CD8-positive, alpha-beta memory T cell (primary cell): ENCODE measurements at regions not wholly inside any gene's neighbourhood (a gene's known extent, or its start where the extent isn't known, plus 50 kb on each side); places are given as distances from the start of the nearest gene placed in this dataset.

Experiments
- CTCF ChIA-PET: fragments of 350-600 bp; sonication (Branson Sonifier 250); formaldehyde crosslinking; loops from one replicate; lab custom pipeline; 2021; ENCODE audit warnings: antibody characterized with exemption; lab: Charles Lee
- POLR2A ChIA-PET: fragments of 350-600 bp; sonication (Branson Sonifier 250); formaldehyde crosslinking; loops from one replicate; lab custom pipeline; 2021; ENCODE audit warnings: antibody characterized with exemption; lab: Charles Lee
- DNase-seq, 5 donors: peaks; one replicate each; pipeline versions ENCODE4 v3.0.0 to v3.0.0-alpha.2; 2020 to 2022; ENCODE audit warnings: mixed read lengths in 1 of 5
- H3K27ac ChIP-seq: one replicate; pipeline ENCODE4 v1.7.0; 2013; ENCODE audit warnings: low read depth, mild to moderate bottlenecking, low read length, moderate library complexity
- H3K27me3 ChIP-seq: 2 replicates; pipeline ENCODE4 v1.7.0; 2013; ENCODE audit warnings: low read length, mild to moderate bottlenecking; ENCODE audit not compliant: insufficient read depth, poor library complexity, severe bottlenecking
- H3K36me3 ChIP-seq: 2 replicates; pipeline ENCODE4 v1.7.0; 2013; ENCODE audit warnings: mild to moderate bottlenecking, low read length, moderate library complexity; ENCODE audit not compliant: insufficient read depth
- H3K4me1 ChIP-seq: 2 replicates; pipeline ENCODE4 v1.7.0; 2013; ENCODE audit warnings: mild to moderate bottlenecking, low read length, moderate library complexity; ENCODE audit not compliant: insufficient read depth
- H3K4me3 ChIP-seq: 2 replicates; pipeline ENCODE4 v1.7.0; 2013; ENCODE audit warnings: mild to moderate bottlenecking, low read length
- H3K9me3 ChIP-seq: 2 replicates; pipeline ENCODE4 v1.7.0; 2013; ENCODE audit warnings: mild to moderate bottlenecking, low read length
- H3K27ac Mint-ChIP-seq, 8 donors: one replicate each; pipeline ENCODE4 v1.8.0; 2020 to 2021; ENCODE audit warnings: mixed read lengths in 8 of 8, mild to moderate bottlenecking in 6 of 8, inconsistent platforms in 3 of 8, moderate library complexity in 3 of 8
- H3K27me3 Mint-ChIP-seq, 2 donors: one replicate each; pipeline ENCODE4 v1.8.0; 2020 to 2021; ENCODE audit warnings: mixed read lengths in 2 of 2, mild to moderate bottlenecking in 1 of 2, moderate library complexity in 1 of 2
- H3K36me3 Mint-ChIP-seq, 3 donors: one replicate each; pipeline ENCODE4 v1.8.0; 2020 to 2021; ENCODE audit warnings: mixed read lengths in 3 of 3, inconsistent platforms in 1 of 3, mild to moderate bottlenecking in 1 of 3
- H3K4me1 Mint-ChIP-seq, 3 donors: one replicate each; pipeline ENCODE4 v1.8.0; 2020 to 2021; ENCODE audit warnings: mixed read lengths in 3 of 3, inconsistent platforms in 1 of 3, mild to moderate bottlenecking in 1 of 3
- H3K4me3 Mint-ChIP-seq, 7 donors: one replicate each; pipeline ENCODE4 v1.8.0; 2020 to 2021; ENCODE audit warnings: mixed read lengths in 7 of 7, mild to moderate bottlenecking in 6 of 7, moderate library complexity in 4 of 7, inconsistent platforms in 2 of 7
- H3K9me3 Mint-ChIP-seq, 5 donors: one replicate each; pipeline ENCODE4 v1.8.0; 2020 to 2022; ENCODE audit warnings: mixed read lengths in 5 of 5, mild to moderate bottlenecking in 3 of 5, moderate library complexity in 2 of 5, inconsistent platforms in 1 of 5

- no peaks in the 10 kb centered on the region for H3K36me3 ChIP-seq
- no peaks in the 10 kb centered on the region for H3K27me3 ChIP-seq
- no peak overlapping the region for H3K4me3 ChIP-seq
- peaks cover 0 to 1% (median 0%) of the 10 kb centered on the region in 3 donors for H3K36me3 Mint-ChIP-seq
- ChIA-PET POLR2A (no interaction called here), CTCF (no interaction called here)
- H3K27me3 Mint-ChIP-seq: peaks cover 11 to 66% of the 10 kb centered on the region in 2 donors
- peaks cover 12 to 17% (median 14%) of the 10 kb centered on the region in 5 donors for H3K9me3 Mint-ChIP-seq
- no peaks in the 10 kb centered on the region for H3K4me1 ChIP-seq
- no peaks in the 10 kb centered on the region for H3K4me1 Mint-ChIP-seq
- H3K4me3 Mint-ChIP-seq: no peak overlapping the region
- H3K27ac Mint-ChIP-seq: no peak overlapping the region
- DNase-seq: no peak
- H3K27ac ChIP-seq: no peak overlapping the region
- no peaks in the 10 kb centered on the region for H3K9me3 ChIP-seq
Observed at GRCh38 chr3:45277636-45278035, 51.5 kb upstream of the TMEM158 start.

- ChIA-PET POLR2A (no interaction called here), CTCF (no interaction called here)
- H3K27ac ChIP-seq: no peak overlapping the region
- Mint-ChIP-seq H3K9me3 (peaks cover 12 to 17% (median 14%) of the 10 kb centered on the region in 5 donors), H3K4me1 (no peaks in the 10 kb centered on the region), H3K36me3 (peaks cover 0 to 1% (median 0%) of the 10 kb centered on the region in 3 donors), H3K27me3 (peaks cover 12 to 62% of the 10 kb centered on the region in 2 donors), H3K4me3 (no peak overlapping the region), H3K27ac (no peak overlapping the region)
- H3K36me3 ChIP-seq: no peaks in the 10 kb centered on the region
- H3K4me3 ChIP-seq: no peak overlapping the region
- no peaks in the 10 kb centered on the region for H3K4me1 ChIP-seq
- H3K27me3 ChIP-seq: no peaks in the 10 kb centered on the region
- DNase-seq: no peak
- H3K9me3 ChIP-seq: no peaks in the 10 kb centered on the region
Observed at GRCh38 chr3:45280232-45280631, 54.1 kb upstream of the TMEM158 start.

- Mint-ChIP-seq H3K4me1 (no peaks in the 10 kb centered on the region), H3K9me3 (peaks cover 10 to 17% (median 14%) of the 10 kb centered on the region in 5 donors), H3K27ac (no peak overlapping the region), H3K27me3 (peaks cover 13 to 64% of the 10 kb centered on the region in 2 donors), H3K4me3 (no peak overlapping the region), H3K36me3 (peaks cover 0 to 1% (median 0%) of the 10 kb centered on the region in 3 donors)
- Histone ChIP-seq H3K27ac (no peak overlapping the region), H3K9me3 (no peaks in the 10 kb centered on the region), H3K27me3 (no peaks in the 10 kb centered on the region), H3K4me1 (no peaks in the 10 kb centered on the region), H3K36me3 (no peaks in the 10 kb centered on the region), H3K4me3 (no peak overlapping the region)
- ChIA-PET CTCF (no interaction called here), POLR2A (no interaction called here)
- no peak for DNase-seq
Observed at GRCh38 chr3:45280971-45281370, 54.9 kb upstream of the TMEM158 start.

GRCh38 chr3:45283471-45283870, 57.4 kb upstream of the TMEM158 start:
- H3K36me3 Mint-ChIP-seq: peaks cover 0 to 1% (median 0%) of the 10 kb centered on the region in 3 donors
- CTCF ChIA-PET: no interaction called here
- Histone ChIP-seq H3K4me1 (no peaks in the 10 kb centered on the region), H3K4me3 (no peak overlapping the region), H3K27me3 (no peaks in the 10 kb centered on the region), H3K27ac (no peak overlapping the region), H3K9me3 (no peaks in the 10 kb centered on the region), H3K36me3 (no peaks in the 10 kb centered on the region)
- no peak overlapping the region for H3K4me3 Mint-ChIP-seq
- H3K27me3 Mint-ChIP-seq: peaks cover 22 to 73% of the 10 kb centered on the region in 2 donors
- no peaks in the 10 kb centered on the region for H3K4me1 Mint-ChIP-seq
- peaks cover 0 to 9% (median 0%) of the 10 kb centered on the region in 5 donors for H3K9me3 Mint-ChIP-seq
- no peak for DNase-seq
- POLR2A ChIA-PET: no interaction called here
- H3K27ac Mint-ChIP-seq: no peak overlapping the region

GRCh38 chr3:45297331-45297730, 71.2 kb upstream of the TMEM158 start:
- Mint-ChIP-seq H3K36me3 (peaks cover 0 to 7% (median 1%) of the 10 kb centered on the region in 3 donors), H3K4me1 (no peaks in the 10 kb centered on the region), H3K27ac (no peak overlapping the region), H3K27me3 (peaks cover 26 to 59% of the 10 kb centered on the region in 2 donors), H3K4me3 (no peak overlapping the region), H3K9me3 (peaks cover 6 to 19% (median 17%) of the 10 kb centered on the region in 5 donors)
- Histone ChIP-seq H3K36me3 (no peaks in the 10 kb centered on the region), H3K4me1 (no peaks in the 10 kb centered on the region), H3K4me3 (no peak overlapping the region), H3K9me3 (peaks cover 5% of the 10 kb centered on the region), H3K27ac (no peak overlapping the region), H3K27me3 (peaks cover 3% of the 10 kb centered on the region)
- DNase-seq: no peak
- ChIA-PET CTCF (no interaction called here), POLR2A (no interaction called here)

- H3K36me3 ChIP-seq: no peaks in the 10 kb centered on the region
- H3K9me3 Mint-ChIP-seq: peaks cover 6 to 25% (median 24%) of the 10 kb centered on the region in 5 donors
- no peaks in the 10 kb centered on the region for H3K27me3 ChIP-seq
- ChIA-PET CTCF (no interaction called here), POLR2A (no interaction called here)
- H3K27ac Mint-ChIP-seq: no peak overlapping the region
- no peaks in the 10 kb centered on the region for H3K4me1 ChIP-seq
- no peak overlapping the region for H3K27ac ChIP-seq
- peaks cover 21 to 46% of the 10 kb centered on the region in 2 donors for H3K27me3 Mint-ChIP-seq
- H3K9me3 ChIP-seq: peaks cover 5% of the 10 kb centered on the region
- H3K4me3 Mint-ChIP-seq: no peak overlapping the region
- H3K4me3 ChIP-seq: no peak overlapping the region
- no peaks in the 10 kb centered on the region for H3K4me1 Mint-ChIP-seq
- peaks cover 0 to 7% (median 1%) of the 10 kb centered on the region in 3 donors for H3K36me3 Mint-ChIP-seq
- no peak for DNase-seq
Observed at GRCh38 chr3:45302470-45302869, 76.4 kb upstream of the TMEM158 start.

- H3K4me1 Mint-ChIP-seq: no peaks in the 10 kb centered on the region
- H3K4me3 Mint-ChIP-seq: no peak overlapping the region
- Histone ChIP-seq H3K4me1 (no peaks in the 10 kb centered on the region), H3K27ac (no peak overlapping the region), H3K36me3 (no peaks in the 10 kb centered on the region), H3K9me3 (no peaks in the 10 kb centered on the region), H3K27me3 (no peaks in the 10 kb centered on the region), H3K4me3 (no peak overlapping the region)
- H3K36me3 Mint-ChIP-seq: peaks cover 0 to under 1% (median 0%) of the 10 kb centered on the region in 3 donors
- no peak overlapping the region for H3K27ac Mint-ChIP-seq
- ChIA-PET POLR2A (interaction anchor here (0.6 kb wide), 1 partner anchor 27 kb away, joined by 4 read pairs; no protein-coding TSS in a partner anchor), CTCF (no interaction called here)
- H3K27me3 Mint-ChIP-seq: peaks cover 12 to 37% of the 10 kb centered on the region in 2 donors
- DNase-seq: no peak
- H3K9me3 Mint-ChIP-seq: peaks cover 0 to 15% (median 14%) of the 10 kb centered on the region in 5 donors
Observed at GRCh38 chr3:45306406-45307008, 80.4 kb upstream of the TMEM158 start.

GRCh38 chr3:45309876-45310275, 78.5 kb upstream of the LARS2 start:
- no peak overlapping the region for H3K27ac ChIP-seq
- Mint-ChIP-seq H3K9me3 (peaks cover 0 to 5% (median 0%) of the 10 kb centered on the region in 5 donors), H3K36me3 (no peaks in the 10 kb centered on the region), H3K4me1 (no peaks in the 10 kb centered on the region), H3K27me3 (peaks cover 10 to 46% of the 10 kb centered on the region in 2 donors), H3K4me3 (no peak overlapping the region), H3K27ac (no peak overlapping the region)
- CTCF ChIA-PET: no interaction called here
- no peaks in the 10 kb centered on the region for H3K4me1 ChIP-seq
- no peaks in the 10 kb centered on the region for H3K9me3 ChIP-seq
- no peak for DNase-seq
- POLR2A ChIA-PET: no interaction called here
- no peak overlapping the region for H3K4me3 ChIP-seq
- H3K27me3 ChIP-seq: no peaks in the 10 kb centered on the region
- no peaks in the 10 kb centered on the region for H3K36me3 ChIP-seq
